Kidney (tissue), 13 donors: ENCODE measurements at regions not wholly inside any gene's neighbourhood (a gene's known extent, or its start where the extent isn't known, plus 50 kb on each side); places are given as distances from the start of the nearest gene placed in this dataset.
"Not testable (repeated sequence)": the region's sequence is repeated elsewhere in the genome, so short reads cannot be mapped to it uniquely, and the experiment has no call there.

ENCODE experiments used
- DNase-seq, 5 donors: peaks; one replicate each; pipeline ENCODE4 v3.0.0-alpha.2; 2013 to 2020
- FAIRE-seq: peaks from 2 replicates; lab custom pipeline; 2012; peaks lifted over from hg19 to GRCh38; lab: Jason Lieb, UNC
- H3K27ac ChIP-seq, 2 donors: one replicate each; pipeline ENCODE4 v1.7.0; 2013; ENCODE audit warnings: low read depth in 2 of 2, low read length in 2 of 2, inconsistent platforms in 1 of 2
- H3K27me3 ChIP-seq: one replicate; pipeline ENCODE4 v1.7.1; 2013; ENCODE audit warnings: low read length, inconsistent platforms; ENCODE audit not compliant: control insufficient read depth, insufficient read depth
- H3K36me3 ChIP-seq, 3 donors: one replicate each; pipeline versions ENCODE4 v1.7.0 to v1.7.1; 2013; ENCODE audit warnings: low read length in 3 of 3, control low read depth in 1 of 3, inconsistent platforms in 1 of 3; ENCODE audit not compliant: insufficient read depth in 3 of 3, control insufficient read depth in 2 of 3
- H3K4me1 ChIP-seq, 3 donors: one replicate each; pipeline versions ENCODE4 v1.7.0 to v1.7.1; 2013; ENCODE audit warnings: low read length in 3 of 3, inconsistent platforms in 1 of 3, low read depth in 1 of 3; ENCODE audit not compliant: control insufficient read depth in 2 of 3, insufficient read depth in 2 of 3
- H3K4me3 ChIP-seq, 3 donors: one replicate each; pipeline versions ENCODE4 v1.7.0 to v1.8.1; 2013; ENCODE audit warnings: low read length in 3 of 3, control low read depth in 1 of 3, inconsistent platforms in 1 of 3
- H3K9ac ChIP-seq, 3 donors: one replicate each; pipeline versions ENCODE4 v1.7.0 to v1.7.1; 2013; ENCODE audit warnings: low read length in 3 of 3, control low read depth in 1 of 3, inconsistent platforms in 1 of 3
- H3K9me3 ChIP-seq, 3 donors: one replicate each; pipeline versions ENCODE4 v1.7.0 to v1.7.1; 2013; ENCODE audit warnings: low read length in 3 of 3, control low read depth in 1 of 3, inconsistent platforms in 1 of 3; ENCODE audit not compliant: control insufficient read depth in 2 of 3, insufficient read depth in 1 of 3
- CTCF ChIP-seq: IDR thresholded peaks from 3 replicates; pipeline ENCODE4 v1.5.1; 2012; ENCODE audit warnings: mild to moderate bottlenecking, moderate library complexity, borderline replicate concordance; ENCODE audit not compliant: insufficient read depth; ENCODE audit errors: extremely low read depth
- intact Hi-C: fragments of 100-400 bp; cut with DNase I; formaldehyde crosslinking; loops from one replicate; pipeline ENCODE4 v1.11.1; 2022
- donor health status: control.
- donor health status: control.
- donor health status: control.
- donor health status: control.
- donor health status: control.
- donor health status: DM: yes; HTN: yes; CAD: no.
- donor health status: Normal renal cell carcinoma (clear cell type).

GRCh38 chr1:73310797-73311381, 887.1 kb downstream of the LRRIQ3 start:
- H3K4me1 ChIP-seq = no peaks in the 10 kb centered on the region
- FAIRE-seq = no peak
- H3K4me3 ChIP-seq = no peak overlapping the region
- intact Hi-C loops = no loop called here
- H3K9me3 ChIP-seq = no peaks in the 10 kb centered on the region
- no peak overlapping the region for H3K9ac ChIP-seq
- H3K27ac ChIP-seq = no peak overlapping the region
- no peak for DNase-seq
- no peaks in the 10 kb centered on the region for H3K27me3 ChIP-seq
- H3K36me3 ChIP-seq = no peaks in the 10 kb centered on the region
- TF ChIP-seq CTCF = no peak

DNA sequence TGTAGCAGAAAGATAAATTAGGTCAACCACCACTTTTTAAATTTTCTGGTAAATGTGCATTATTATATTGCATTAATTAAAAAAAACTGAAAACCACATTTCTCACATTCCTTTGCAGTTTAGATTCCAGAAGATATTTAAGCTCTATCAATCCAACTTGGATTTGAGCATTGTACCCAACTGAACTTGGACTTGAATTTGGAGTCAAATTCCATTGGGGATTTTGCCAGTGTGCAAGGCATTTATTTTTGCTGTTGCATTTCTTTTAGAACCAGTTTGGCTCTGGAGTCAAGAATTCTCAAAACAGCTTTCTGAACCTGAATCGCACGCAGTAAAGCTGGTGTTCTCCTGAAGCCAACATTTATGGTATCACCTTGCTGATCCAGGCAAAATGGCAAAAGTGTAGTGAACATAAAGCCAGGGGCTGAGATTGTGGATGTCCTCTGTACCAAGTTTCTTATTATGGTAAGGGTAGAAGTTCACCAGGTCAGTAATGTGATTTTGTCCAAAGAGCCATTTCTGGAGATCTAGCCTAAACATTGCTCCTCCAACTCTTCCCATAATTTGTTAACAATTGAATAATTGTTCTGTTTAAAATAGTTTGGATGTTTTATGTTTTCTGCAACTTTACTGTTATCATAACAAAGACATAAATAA, 890.9 kb downstream of the LRRIQ3 start:
- Histone ChIP-seq H3K4me3 (no peak overlapping the region), H3K9me3 (no peaks in the 10 kb centered on the region), H3K36me3 (no peaks in the 10 kb centered on the region), H3K27me3 (no peaks in the 10 kb centered on the region), H3K4me1 (no peaks in the 10 kb centered on the region), H3K9ac (no peak overlapping the region), H3K27ac (no peak overlapping the region)
- intact Hi-C loops = no loop called here
- FAIRE-seq = no peak
- TF ChIP-seq CTCF = no peak
- DNase-seq = no peak

- H3K4me1 ChIP-seq = no peaks in the 10 kb centered on the region
- no peak overlapping the region for H3K4me3 ChIP-seq
- TF ChIP-seq CTCF = no peak
- DNase-seq (no peak), FAIRE-seq (no peak)
- H3K27ac ChIP-seq = no peak overlapping the region
- no peak overlapping the region for H3K9ac ChIP-seq
- intact Hi-C loops = no loop called here
- no peaks in the 10 kb centered on the region for H3K36me3 ChIP-seq
- peaks cover 0 to 7% (median 2%) of the 10 kb centered on the region in 3 donors for H3K9me3 ChIP-seq
- no peaks in the 10 kb centered on the region for H3K27me3 ChIP-seq
These were observed 924.1 kb downstream of the LRRIQ3 start for GRCh38 chr1:73273886-73274285.

DNA sequence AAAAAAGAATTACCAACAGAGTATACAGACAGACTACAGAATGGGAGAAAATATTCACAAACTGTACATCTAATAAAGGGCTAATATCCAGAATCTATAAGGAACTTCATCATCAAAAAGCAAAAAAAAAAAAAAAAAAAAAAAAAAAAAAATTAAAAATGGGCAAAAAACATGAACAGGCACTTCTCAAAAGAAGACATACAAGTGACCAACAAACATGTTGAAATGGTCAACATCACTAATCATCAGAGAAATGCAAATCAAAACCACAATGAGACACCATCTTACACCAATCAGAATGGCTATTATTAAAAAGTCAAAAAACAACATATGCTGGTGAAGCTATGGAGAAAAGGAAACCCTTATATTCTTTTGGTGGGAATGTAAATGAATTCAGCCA, 952.8 kb downstream of the LRRIQ3 start:
- H3K27me3 ChIP-seq, intact Hi-C loops, H3K9ac ChIP-seq: not testable (repeated sequence)

More for the DNA sequence above, 952.8 kb downstream of the LRRIQ3 start:
- peaks cover 0 to 16% (median 0%) of the 10 kb centered on the region in 3 donors for H3K9me3 ChIP-seq
- not testable (repeated sequence) for FAIRE-seq, DNase-seq, H3K36me3 ChIP-seq, H3K27ac ChIP-seq, H3K4me3 ChIP-seq, H3K4me1 ChIP-seq
